Astrocyte (in vitro differentiated cells and primary cell): ENCODE measurements at regions not wholly inside any gene's neighbourhood (a gene's known extent, or its start where the extent isn't known, plus 50 kb on each side); places are given as distances from the start of the nearest gene placed in this dataset.

Experiments used
- DNase-seq: peaks from one replicate; pipeline ENCODE4 v3.0.0-alpha.2; 2010; ENCODE audit warnings: low read depth
- FAIRE-seq: peaks from 2 replicates; lab custom pipeline; 2011; peaks lifted over from hg19 to GRCh38; lab: Jason Lieb, UNC
- H2AFZ ChIP-seq: 2 replicates; pipeline ENCODE4 v1.6.0; 2012; ENCODE audit warnings: low read depth, low read length, inconsistent platforms
- H3K27ac ChIP-seq: 2 replicates; pipeline ENCODE4 v1.5.1; 2011; ENCODE audit warnings: low read depth, low read length, inconsistent platforms
- H3K27me3 ChIP-seq: 2 replicates; pipeline ENCODE4 v1.6.0; 2011; ENCODE audit warnings: low read length, inconsistent platforms; ENCODE audit not compliant: insufficient read depth
- H3K36me3 ChIP-seq: 2 replicates; pipeline ENCODE4 v1.5.1; 2011; ENCODE audit warnings: low read length, inconsistent platforms; ENCODE audit not compliant: insufficient read depth
- H3K4me1 ChIP-seq: 2 replicates; pipeline ENCODE4 v1.5.1; 2011; ENCODE audit warnings: low read length, inconsistent platforms; ENCODE audit not compliant: insufficient read depth
- H3K4me2 ChIP-seq: 2 replicates; pipeline ENCODE4 v1.6.0; 2012; ENCODE audit warnings: low read length, inconsistent platforms
- H3K4me3 ChIP-seq: 2 replicates; pipeline ENCODE4 v1.5.1; 2011; ENCODE audit warnings: low read depth, mild to moderate bottlenecking, low read length, inconsistent platforms; ENCODE audit not compliant: insufficient read depth
- H3K79me2 ChIP-seq: 2 replicates; pipeline ENCODE4 v1.6.0; 2012; ENCODE audit warnings: mild to moderate bottlenecking, low read length, inconsistent platforms; ENCODE audit not compliant: insufficient read depth
- H3K9ac ChIP-seq: 2 replicates; pipeline ENCODE4 v1.6.0; 2012; ENCODE audit warnings: mild to moderate bottlenecking, low read length, inconsistent platforms
- H3K9me3 ChIP-seq: 2 replicates; pipeline ENCODE4 v1.5.1; 2012; ENCODE audit warnings: low read depth, mild to moderate bottlenecking, low read length, inconsistent platforms; ENCODE audit not compliant: insufficient read depth
- H4K20me1 ChIP-seq: 2 replicates; pipeline ENCODE4 v1.6.0; 2012; ENCODE audit warnings: low read length, inconsistent platforms; ENCODE audit not compliant: insufficient read depth
- H3K27ac Mint-ChIP-seq: one replicate; pipeline ENCODE4 v1.8.0; 2021; ENCODE audit warnings: mild to moderate bottlenecking, mixed read lengths; ENCODE audit not compliant: unreplicated experiment
- H3K27me3 Mint-ChIP-seq: one replicate; pipeline ENCODE4 v1.8.0; 2021; ENCODE audit warnings: low read depth, mixed read lengths; ENCODE audit not compliant: unreplicated experiment
- H3K36me3 Mint-ChIP-seq: one replicate; pipeline ENCODE4 v1.8.0; 2021; ENCODE audit warnings: low read depth, mixed read lengths; ENCODE audit not compliant: unreplicated experiment
- H3K4me1 Mint-ChIP-seq: one replicate; pipeline ENCODE4 v1.8.0; 2021; ENCODE audit warnings: low read depth, mixed read lengths; ENCODE audit not compliant: unreplicated experiment
- H3K4me3 Mint-ChIP-seq: one replicate; pipeline ENCODE4 v1.8.0; 2021; ENCODE audit warnings: mild to moderate bottlenecking, moderate library complexity, mixed read lengths; ENCODE audit not compliant: unreplicated experiment
- H3K9me3 Mint-ChIP-seq: one replicate; pipeline ENCODE4 v1.8.0; 2021; ENCODE audit warnings: mild to moderate bottlenecking, mixed read lengths; ENCODE audit not compliant: unreplicated experiment
- EZH2 ChIP-seq: IDR thresholded peaks from 2 replicates; pipeline ENCODE4 v1.6.1; 2012; ENCODE audit warnings: mild to moderate bottlenecking, low read length, inconsistent platforms; ENCODE audit not compliant: insufficient read depth
- TF ChIP-seq, protein P1 (sequence below): IDR thresholded peaks from 2 replicates; pipeline ENCODE4 v1.5.1; 2011; ENCODE audit warnings: low read depth, mild to moderate bottlenecking, inconsistent platforms, low read length, moderate library complexity; ENCODE audit not compliant: insufficient read depth

DNA sequence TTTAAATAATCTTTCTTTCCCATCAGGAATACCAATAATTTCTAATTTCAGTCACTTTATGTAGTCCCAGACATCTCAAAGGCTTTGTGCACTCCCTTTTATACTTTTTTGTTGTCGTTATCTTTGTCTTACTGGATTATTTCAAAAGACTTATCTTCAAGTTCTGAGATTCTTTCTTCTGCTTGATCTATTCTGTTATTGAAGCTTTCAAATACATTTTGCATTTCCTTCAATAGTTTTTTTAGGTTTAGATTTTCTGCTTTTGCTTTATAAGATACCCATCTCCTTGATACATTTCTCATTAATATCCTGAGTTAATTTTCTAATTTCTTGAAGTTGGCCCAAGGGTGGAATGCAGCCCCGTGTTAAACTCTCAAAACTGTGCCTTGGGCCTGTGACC is 432.4 kb downstream of the RIT2 start:
- Histone ChIP-seq H3K27ac (no peak overlapping the region), H3K9ac (no peak overlapping the region), H3K9me3 (no peaks in the 10 kb centered on the region), H3K4me1 (no peaks in the 10 kb centered on the region), H4K20me1 (no peaks in the 10 kb centered on the region), H3K36me3 (no peaks in the 10 kb centered on the region), H2AFZ (no peak overlapping the region), H3K79me2 (no peaks in the 10 kb centered on the region), H3K4me3 (no peak overlapping the region), H3K27me3 (no peaks in the 10 kb centered on the region), H3K4me2 (no peak overlapping the region)
- Mint-ChIP-seq H3K36me3 (no peaks in the 10 kb centered on the region), H3K27ac (no peak overlapping the region), H3K9me3 (peaks cover 2% of the 10 kb centered on the region), H3K4me1 (no peaks in the 10 kb centered on the region), H3K4me3 (no peak overlapping the region), H3K27me3 (no peaks in the 10 kb centered on the region)
- DNase-seq (no peak), FAIRE-seq (no peak)
- TF ChIP-seq EZH2, result no peak
- TF ChIP-seq, protein P1, sequence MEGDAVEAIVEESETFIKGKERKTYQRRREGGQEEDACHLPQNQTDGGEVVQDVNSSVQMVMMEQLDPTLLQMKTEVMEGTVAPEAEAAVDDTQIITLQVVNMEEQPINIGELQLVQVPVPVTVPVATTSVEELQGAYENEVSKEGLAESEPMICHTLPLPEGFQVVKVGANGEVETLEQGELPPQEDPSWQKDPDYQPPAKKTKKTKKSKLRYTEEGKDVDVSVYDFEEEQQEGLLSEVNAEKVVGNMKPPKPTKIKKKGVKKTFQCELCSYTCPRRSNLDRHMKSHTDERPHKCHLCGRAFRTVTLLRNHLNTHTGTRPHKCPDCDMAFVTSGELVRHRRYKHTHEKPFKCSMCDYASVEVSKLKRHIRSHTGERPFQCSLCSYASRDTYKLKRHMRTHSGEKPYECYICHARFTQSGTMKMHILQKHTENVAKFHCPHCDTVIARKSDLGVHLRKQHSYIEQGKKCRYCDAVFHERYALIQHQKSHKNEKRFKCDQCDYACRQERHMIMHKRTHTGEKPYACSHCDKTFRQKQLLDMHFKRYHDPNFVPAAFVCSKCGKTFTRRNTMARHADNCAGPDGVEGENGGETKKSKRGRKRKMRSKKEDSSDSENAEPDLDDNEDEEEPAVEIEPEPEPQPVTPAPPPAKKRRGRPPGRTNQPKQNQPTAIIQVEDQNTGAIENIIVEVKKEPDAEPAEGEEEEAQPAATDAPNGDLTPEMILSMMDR, result no peak

DNA sequence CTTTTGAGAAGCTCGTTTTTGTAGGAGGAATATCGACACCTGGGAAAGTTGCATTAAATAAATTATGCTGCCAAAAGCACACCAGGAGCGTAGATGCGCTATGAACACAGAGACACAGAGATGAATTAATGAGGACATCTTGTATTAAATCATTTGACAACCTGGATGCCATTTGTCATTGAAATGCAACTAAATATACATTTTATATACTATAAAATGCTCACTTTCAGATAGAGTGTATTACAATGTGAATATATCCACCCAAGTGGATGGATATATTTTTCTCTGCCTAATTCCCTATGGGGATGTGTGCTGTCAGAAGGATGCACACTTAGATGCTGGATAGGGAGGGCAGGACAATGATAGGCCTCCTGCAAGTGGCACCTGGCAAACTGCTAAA is 426.2 kb downstream of the RIT2 start:
- Histone ChIP-seq H3K4me1 (no peaks in the 10 kb centered on the region), H3K27ac (no peak overlapping the region), H3K4me2 (no peak overlapping the region), H3K9ac (no peak overlapping the region), H3K27me3 (no peaks in the 10 kb centered on the region), H3K4me3 (no peak overlapping the region), H3K36me3 (no peaks in the 10 kb centered on the region), H3K9me3 (no peaks in the 10 kb centered on the region), H4K20me1 (no peaks in the 10 kb centered on the region), H2AFZ (no peak overlapping the region), H3K79me2 (no peaks in the 10 kb centered on the region)
- Mint-ChIP-seq H3K27me3 (no peaks in the 10 kb centered on the region), H3K9me3 (no peaks in the 10 kb centered on the region), H3K4me3 (no peak overlapping the region), H3K4me1 (no peaks in the 10 kb centered on the region), H3K27ac (no peak overlapping the region), H3K36me3 (no peaks in the 10 kb centered on the region)
- DNase-seq (no peak), FAIRE-seq (no peak)
- TF ChIP-seq, protein P1, result no peak
- no peak for TF ChIP-seq EZH2
